H9 (cell line): ENCODE measurements at regions not wholly inside any gene's neighbourhood (a gene's known extent, or its start where the extent isn't known, plus 50 kb on each side); places are given as distances from the start of the nearest gene placed in this dataset.
A peak's percentile ranks its signal among the peaks of the same experiment; 100 is the strongest.

Experiments
- DNase-seq: peaks from one replicate; pipeline ENCODE4 v3.0.0-alpha.2; 2017
- H2AFZ ChIP-seq: one replicate; pipeline ENCODE4 v1.6.1; 2013; ENCODE audit warnings: mild to moderate bottlenecking, low read length, control low read depth, moderate library complexity
- H2AK5ac ChIP-seq: 2 replicates; pipeline ENCODE4 v1.6.1; 2013; ENCODE audit warnings: low read length, control low read depth, mixed read lengths; ENCODE audit not compliant: insufficient read length
- H2BK120ac ChIP-seq: one replicate; pipeline ENCODE4 v1.6.1; 2013; ENCODE audit warnings: low read depth, mild to moderate bottlenecking, low read length, control low read depth, inconsistent platforms; ENCODE audit not compliant: poor library complexity, severe bottlenecking
- H2BK12ac ChIP-seq: 2 replicates; pipeline ENCODE4 v1.6.1; 2013; ENCODE audit warnings: low read length, control low read depth, mixed read lengths, low read depth; ENCODE audit not compliant: insufficient read length
- H2BK15ac ChIP-seq: 2 replicates; pipeline ENCODE4 v1.6.1; 2013; ENCODE audit warnings: low read depth, low read length, control low read depth
- H2BK20ac ChIP-seq: one replicate; pipeline ENCODE4 v1.6.1; 2013; ENCODE audit warnings: low read depth, mild to moderate bottlenecking, low read length, control low read depth, inconsistent platforms; ENCODE audit not compliant: poor library complexity, severe bottlenecking
- H2BK5ac ChIP-seq: 2 replicates; pipeline ENCODE4 v1.6.1; 2013; ENCODE audit warnings: low read length, control low read depth, mixed read lengths; ENCODE audit not compliant: insufficient read length
- H3K14ac ChIP-seq: 2 replicates; pipeline ENCODE4 v1.6.1; 2013; ENCODE audit warnings: low read length, control low read depth; ENCODE audit not compliant: insufficient read depth
- H3K18ac ChIP-seq: 2 replicates; pipeline ENCODE4 v1.6.1; 2013; ENCODE audit warnings: low read depth, mild to moderate bottlenecking, mixed read lengths, low read length, control low read depth; ENCODE audit not compliant: insufficient read length
- H3K23ac ChIP-seq: 2 replicates; pipeline ENCODE4 v1.6.1; 2013; ENCODE audit warnings: low read length, control low read depth, mixed read lengths, low read depth; ENCODE audit not compliant: insufficient read length
- H3K23me2 ChIP-seq: 2 replicates; pipeline ENCODE4 v1.6.1; 2013; ENCODE audit warnings: low read depth, mild to moderate bottlenecking, mixed read lengths, low read length, control low read depth; ENCODE audit not compliant: insufficient read length, poor library complexity, severe bottlenecking
- H3K27ac ChIP-seq: 2 replicates; pipeline ENCODE4 v1.5.1; 2013; ENCODE audit warnings: low read length, control low read depth, mixed read lengths, low read depth; ENCODE audit not compliant: insufficient read length
- H3K27me3 ChIP-seq: 2 replicates; pipeline ENCODE4 v1.6.1; 2013; ENCODE audit warnings: low read length, control low read depth, inconsistent platforms; ENCODE audit not compliant: insufficient read depth
- H3K4ac ChIP-seq: 2 replicates; pipeline ENCODE4 v1.6.1; 2013; ENCODE audit warnings: low read depth, mild to moderate bottlenecking, control low read depth, inconsistent platforms, low read length, moderate library complexity
- H3K4me1 ChIP-seq: 2 replicates; pipeline ENCODE4 v1.6.1; 2013; ENCODE audit warnings: low read length, control low read depth, inconsistent platforms; ENCODE audit not compliant: insufficient read depth
- H3K4me2 ChIP-seq: 2 replicates; pipeline ENCODE4 v1.6.1; 2013; ENCODE audit warnings: low read length, control low read depth, mixed read lengths; ENCODE audit not compliant: insufficient read length, insufficient read depth
- H3K56ac ChIP-seq: 2 replicates; pipeline ENCODE4 v1.6.1; 2013; ENCODE audit warnings: low read depth, mild to moderate bottlenecking, mixed read lengths, low read length, control low read depth; ENCODE audit not compliant: insufficient read length
- H3K79me1 ChIP-seq: 2 replicates; pipeline ENCODE4 v1.6.1; 2013; ENCODE audit warnings: low read depth, mild to moderate bottlenecking, moderate library complexity, low read length, control low read depth, inconsistent platforms; ENCODE audit not compliant: insufficient read depth, poor library complexity, severe bottlenecking
- H3K79me2 ChIP-seq: 2 replicates; pipeline ENCODE4 v1.6.1; 2013; ENCODE audit warnings: low read length, control low read depth, inconsistent platforms; ENCODE audit not compliant: insufficient read depth
- H3K9ac ChIP-seq: 2 replicates; pipeline ENCODE4 v1.6.1; 2013; ENCODE audit warnings: low read length, control low read depth, mixed read lengths; ENCODE audit not compliant: insufficient read length; ENCODE audit errors: extremely low read depth
- H3K9me3 ChIP-seq: one replicate; pipeline ENCODE4 v1.6.1; 2013; ENCODE audit warnings: low read depth, low read length, inconsistent platforms; ENCODE audit not compliant: control insufficient read depth
- H3T11ph ChIP-seq: one replicate; pipeline ENCODE4 v1.6.1; 2013; ENCODE audit warnings: mild to moderate bottlenecking, low read length, control low read depth, inconsistent platforms
- H4K20me1 ChIP-seq: one replicate; pipeline ENCODE4 v1.6.1; 2013; ENCODE audit not compliant: control insufficient read depth, insufficient read length, insufficient read depth
- H4K5ac ChIP-seq: 2 replicates; pipeline ENCODE4 v1.6.1; 2013; ENCODE audit warnings: low read depth, mild to moderate bottlenecking, mixed read lengths, low read length, control low read depth; ENCODE audit not compliant: insufficient read length
- H4K8ac ChIP-seq: replicated peaks from 2 replicates; pipeline ENCODE4 v1.6.1; 2013; ENCODE audit warnings: low read length, control low read depth, mixed read lengths, low read depth; ENCODE audit not compliant: insufficient read length
- H4K91ac ChIP-seq: 2 replicates; pipeline ENCODE4 v1.6.1; 2013; ENCODE audit warnings: low read depth, mild to moderate bottlenecking, moderate library complexity, mixed read lengths, low read length, control low read depth; ENCODE audit not compliant: insufficient read length
- H3K27ac Mint-ChIP-seq, 3 experiments: 2 replicates in 2 of 3; 3 replicates in 1 of 3; pipeline ENCODE4 v1.8.0; 2020 to 2021; ENCODE audit warnings: mixed read lengths in 3 of 3, mild to moderate bottlenecking in 1 of 3, moderate library complexity in 1 of 3
- H3K27me3 Mint-ChIP-seq: 2 replicates; pipeline ENCODE4 v1.8.0; 2021; ENCODE audit warnings: low read depth, mild to moderate bottlenecking, moderate library complexity, mixed read lengths
- H3K36me3 Mint-ChIP-seq, 3 experiments: 2 replicates in 2 of 3; 3 replicates in 1 of 3; pipeline ENCODE4 v1.8.0; 2020 to 2021; ENCODE audit warnings: low read depth in 3 of 3, mixed read lengths in 3 of 3; ENCODE audit not compliant: insufficient read depth in 1 of 3
- H3K4me1 Mint-ChIP-seq, 2 experiments: 2 replicates each; pipeline ENCODE4 v1.8.0; 2020; ENCODE audit warnings: mixed read lengths in 2 of 2
- H3K4me3 Mint-ChIP-seq, 2 experiments: 2 replicates in 1 of 2; 3 replicates in 1 of 2; pipeline ENCODE4 v1.8.0; 2020 to 2021; ENCODE audit warnings: mild to moderate bottlenecking in 2 of 2, mixed read lengths in 2 of 2, moderate library complexity in 1 of 2
- H3K9me3 Mint-ChIP-seq, 2 experiments: 2 replicates in 1 of 2; 3 replicates in 1 of 2; pipeline ENCODE4 v1.8.0; 2020; ENCODE audit warnings: mild to moderate bottlenecking in 2 of 2, mixed read lengths in 2 of 2, moderate library complexity in 1 of 2
- CTCF ChIP-seq: fragments of 200-600 bp; sonication (generic); conservative IDR thresholded peaks from 3 replicates; pipeline ENCODE4 v1.8.0; 2021; ENCODE audit warnings: antibody characterized with exemption, mild to moderate bottlenecking
- WGBS: extraction: QIAGEN DNeasy Blood & Tissue Kit; methylation state at CpG from one replicate; pipeline ENCODE4 v1.1.7; 2013; ENCODE audit warnings: missing lambda C conversion rate, low lambda C conversion rate, mixed read lengths; ENCODE audit not compliant: insufficient read length; ENCODE audit errors: extremely low coverage; 5-methylcytosine and 5-hydroxymethylcytosine counted together

- WGBS: no CpG with 5 or more reads among the region's 4 CpGs
Measured at GRCh38 chr6:104613416-104614001, 246.2 kb downstream of the HACE1 start.

More at GRCh38 chr6:104613416-104614001, 246.2 kb downstream of the HACE1 start:
- H2BK120ac ChIP-seq: no peak overlapping the region
- H4K20me1 ChIP-seq: no peaks in the 10 kb centered on the region
- H2AFZ ChIP-seq: no peak overlapping the region
- H3K14ac ChIP-seq: no peak overlapping the region
- Mint-ChIP-seq H3K36me3 (no peaks in the 10 kb centered on the region), H3K27me3 (no peaks in the 10 kb centered on the region), H3K4me3 (no peak overlapping the region), H3K4me1 (peaks cover 5% of the 10 kb centered on the region in 2 experiments), H3K9me3 (no peaks in the 10 kb centered on the region), H3K27ac (peak overlapping the region in 1 of 3 experiments; percentile 24; a peak in 1 of 7 replicates)
- H3K27me3 ChIP-seq: no peaks in the 10 kb centered on the region
- no peak overlapping the region for H3T11ph ChIP-seq
- H3K23ac ChIP-seq: no peak overlapping the region
- H2BK15ac ChIP-seq: no peak overlapping the region
- H3K4ac ChIP-seq: no peak overlapping the region
- H3K27ac ChIP-seq: no peak overlapping the region
- H2BK12ac ChIP-seq: no peak overlapping the region
- no peak overlapping the region for H2BK5ac ChIP-seq
- no peak overlapping the region for H3K18ac ChIP-seq
- H4K91ac ChIP-seq: no peak overlapping the region
- no peak overlapping the region for H4K5ac ChIP-seq
- H3K9me3 ChIP-seq: no peaks in the 10 kb centered on the region
- H3K79me2 ChIP-seq: no peaks in the 10 kb centered on the region
- H4K8ac ChIP-seq: no peak overlapping the region
- DNase-seq: no peak
- no peak overlapping the region for H3K4me2 ChIP-seq
- no peaks in the 10 kb centered on the region for H3K23me2 ChIP-seq
- no peaks in the 10 kb centered on the region for H3K79me1 ChIP-seq
- no peak overlapping the region for H2AK5ac ChIP-seq
- no peak overlapping the region for H2BK20ac ChIP-seq
- no peak overlapping the region for H3K9ac ChIP-seq
- no peak overlapping the region for H3K56ac ChIP-seq
- 0 out of 2 replicates have a peak, but pooled peaks cover 2% of the 10 kb centered on the region for H3K4me1 ChIP-seq
- TF ChIP-seq CTCF: no peak
